ENCODE measurements at regions not wholly inside any gene's neighbourhood (a gene's known extent, or its start where the extent isn't known, plus 50 kb on each side); places are given as distances from the start of the nearest gene placed in this dataset.

DNA sequence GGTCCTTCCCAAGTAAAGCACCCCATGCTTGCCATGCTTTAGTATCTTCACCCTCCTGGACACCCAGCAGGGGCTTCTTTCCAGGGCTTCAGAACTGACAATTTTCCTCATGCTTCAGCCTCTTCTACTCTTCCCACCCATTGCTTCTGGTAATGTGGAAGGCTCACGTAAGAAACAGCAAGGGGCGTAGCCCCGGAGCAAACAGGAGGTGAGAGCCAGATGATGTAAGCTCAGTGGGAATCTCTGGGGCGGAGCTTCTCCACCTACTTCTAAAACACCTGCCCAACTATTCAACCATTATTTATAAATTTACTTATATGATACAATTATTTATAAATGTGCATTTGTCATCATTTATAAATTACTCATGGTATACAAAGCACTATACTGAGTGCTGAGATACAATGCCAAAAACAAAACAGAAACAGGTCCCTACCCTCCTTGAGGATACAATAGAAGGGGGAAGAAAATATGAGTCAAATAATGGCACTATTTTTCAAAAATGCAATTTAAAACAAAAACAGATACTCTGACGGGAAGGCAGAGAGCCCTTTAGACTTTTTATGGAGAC, 140.1 kb upstream of the CAMK1G start:
- H3K27me3 ChIP-seq = peaks cover 0 to 5% (median 0%) of the 10 kb centered on the region in 7 donors
- H3K9me3 ChIP-seq = peaks cover 0 to 9% (median 0%) of the 10 kb centered on the region in 11 donors
- intact Hi-C loops (cut with DNase I) = no loop called here
- no peak for TF ChIP-seq CTCF (IDR thresholded peaks at IDR 0.05)
- ATAC-seq (no peak), DNase-seq (no peak)
- 79 to 85% methylated on average over 5 of the region's 5 CpGs for WGBS, 2 donors
- no peak overlapping the region for H3K27ac ChIP-seq
- H3K36me3 ChIP-seq = no peaks in the 10 kb centered on the region
- H3K4me3 ChIP-seq = no peak overlapping the region
- no peaks in the 10 kb centered on the region for H3K4me1 ChIP-seq

- 66 to 71% methylated on average over 3 of the region's 3 CpGs for WGBS, 2 donors
- no peak for DNase-seq
- TF ChIP-seq CTCF (IDR thresholded peaks at IDR 0.05) = no peak
- Histone ChIP-seq H3K36me3 (no peaks in the 10 kb centered on the region), H3K9me3 (peaks cover 0 to 9% (median 0%) of the 10 kb centered on the region in 11 donors), H3K27me3 (peaks cover 0 to 5% (median 0%) of the 10 kb centered on the region in 7 donors), H3K4me3 (no peak overlapping the region), H3K4me1 (no peaks in the 10 kb centered on the region), H3K27ac (no peak overlapping the region)
- intact Hi-C loops (cut with DNase I) = no loop called here
- no peak for ATAC-seq
Observed at GRCh38 chr1:209443975-209444651, 139.4 kb upstream of the CAMK1G start.

DNA sequence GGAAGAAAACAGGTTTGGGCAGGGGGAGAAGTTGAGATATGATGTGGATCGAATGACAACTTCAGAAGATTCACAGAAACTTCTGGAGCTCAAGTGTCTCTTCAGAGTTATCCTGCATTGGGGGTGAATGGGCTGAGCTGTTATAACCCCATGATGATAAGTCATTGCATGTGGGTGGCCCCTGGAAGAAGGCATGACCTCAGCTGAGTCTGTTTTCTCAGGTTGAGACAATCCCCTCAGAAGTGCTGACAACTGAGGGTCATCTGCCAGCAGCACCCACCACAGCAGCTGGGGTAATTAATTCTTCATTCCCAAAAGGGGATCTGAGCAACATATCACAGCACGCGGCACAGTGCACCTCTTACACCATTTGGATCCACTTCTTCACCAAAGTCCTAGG, 138.6 kb upstream of the CAMK1G start:
- WGBS, 2 donors = 69 to 75% methylated on average over 3 of the region's 3 CpGs
- H3K27me3 ChIP-seq = peaks cover 0 to 4% (median 0%) of the 10 kb centered on the region in 7 donors
- H3K27ac ChIP-seq = no peak overlapping the region
- no peak overlapping the region for H3K4me3 ChIP-seq
- H3K36me3 ChIP-seq = no peaks in the 10 kb centered on the region
- ATAC-seq (no peak), DNase-seq (no peak)
- H3K9me3 ChIP-seq = peaks cover 0 to 4% (median 0%) of the 10 kb centered on the region in 11 donors
- H3K4me1 ChIP-seq = no peaks in the 10 kb centered on the region
- intact Hi-C loops (cut with DNase I) = no loop called here
- no peak for TF ChIP-seq CTCF (IDR thresholded peaks at IDR 0.05)

DNA sequence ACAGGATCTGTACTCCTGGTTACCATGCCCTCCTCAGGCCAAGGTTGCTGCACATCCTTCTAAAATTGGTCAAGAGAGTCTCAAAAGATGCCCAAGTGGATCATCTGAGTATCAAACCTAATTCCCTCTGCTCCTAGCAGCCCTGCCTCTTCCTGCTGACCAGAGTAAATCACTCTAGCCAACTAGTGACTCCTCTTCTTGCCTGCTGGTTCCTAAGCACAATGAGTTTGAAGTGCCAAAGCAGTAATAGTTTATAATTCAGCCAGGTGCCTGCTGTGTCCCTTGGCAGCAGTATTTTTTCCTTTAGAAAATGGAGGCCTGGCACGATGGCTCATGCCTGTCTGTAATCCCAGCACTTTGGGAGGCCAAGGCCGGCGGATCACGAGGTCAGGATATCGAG, 137.9 kb upstream of the CAMK1G start:
- TF ChIP-seq CTCF (IDR thresholded peaks at IDR 0.05) = no peak
- no peak for ATAC-seq
- 96 to 97% methylated on average over 5 of the region's 5 CpGs for WGBS, 2 donors
- intact Hi-C loops (cut with DNase I) = no loop called here
- Histone ChIP-seq H3K4me1 (no peaks in the 10 kb centered on the region), H3K36me3 (no peaks in the 10 kb centered on the region), H3K27ac (no peak overlapping the region), H3K27me3 (peaks cover 0 to 3% (median 0%) of the 10 kb centered on the region in 7 donors), H3K4me3 (no peak overlapping the region), H3K9me3 (no peaks in the 10 kb centered on the region)
- DNase-seq = no peak

Data from heart right ventricle (tissue), 16 donors.